H9 (cell line): ENCODE measurements at regions not wholly inside any gene's neighbourhood (a gene's known extent, or its start where the extent isn't known, plus 50 kb on each side); places are given as distances from the start of the nearest gene placed in this dataset.

Experiments
- DNase-seq: peaks from one replicate; pipeline ENCODE4 v3.0.0-alpha.2; 2017
- H2AFZ ChIP-seq: one replicate; pipeline ENCODE4 v1.6.1; 2013; ENCODE audit warnings: mild to moderate bottlenecking, low read length, control low read depth, moderate library complexity
- H2AK5ac ChIP-seq: 2 replicates; pipeline ENCODE4 v1.6.1; 2013; ENCODE audit warnings: low read length, control low read depth, mixed read lengths; ENCODE audit not compliant: insufficient read length
- H2BK120ac ChIP-seq: one replicate; pipeline ENCODE4 v1.6.1; 2013; ENCODE audit warnings: low read depth, mild to moderate bottlenecking, low read length, control low read depth, inconsistent platforms; ENCODE audit not compliant: poor library complexity, severe bottlenecking
- H2BK12ac ChIP-seq: 2 replicates; pipeline ENCODE4 v1.6.1; 2013; ENCODE audit warnings: low read length, control low read depth, mixed read lengths, low read depth; ENCODE audit not compliant: insufficient read length
- H2BK15ac ChIP-seq: 2 replicates; pipeline ENCODE4 v1.6.1; 2013; ENCODE audit warnings: low read depth, low read length, control low read depth
- H2BK20ac ChIP-seq: one replicate; pipeline ENCODE4 v1.6.1; 2013; ENCODE audit warnings: low read depth, mild to moderate bottlenecking, low read length, control low read depth, inconsistent platforms; ENCODE audit not compliant: poor library complexity, severe bottlenecking
- H2BK5ac ChIP-seq: 2 replicates; pipeline ENCODE4 v1.6.1; 2013; ENCODE audit warnings: low read length, control low read depth, mixed read lengths; ENCODE audit not compliant: insufficient read length
- H3K14ac ChIP-seq: 2 replicates; pipeline ENCODE4 v1.6.1; 2013; ENCODE audit warnings: low read length, control low read depth; ENCODE audit not compliant: insufficient read depth
- H3K18ac ChIP-seq: 2 replicates; pipeline ENCODE4 v1.6.1; 2013; ENCODE audit warnings: low read depth, mild to moderate bottlenecking, mixed read lengths, low read length, control low read depth; ENCODE audit not compliant: insufficient read length
- H3K23ac ChIP-seq: 2 replicates; pipeline ENCODE4 v1.6.1; 2013; ENCODE audit warnings: low read length, control low read depth, mixed read lengths, low read depth; ENCODE audit not compliant: insufficient read length
- H3K23me2 ChIP-seq: 2 replicates; pipeline ENCODE4 v1.6.1; 2013; ENCODE audit warnings: low read depth, mild to moderate bottlenecking, mixed read lengths, low read length, control low read depth; ENCODE audit not compliant: insufficient read length, poor library complexity, severe bottlenecking
- H3K27ac ChIP-seq: 2 replicates; pipeline ENCODE4 v1.5.1; 2013; ENCODE audit warnings: low read length, control low read depth, mixed read lengths, low read depth; ENCODE audit not compliant: insufficient read length
- H3K27me3 ChIP-seq: 2 replicates; pipeline ENCODE4 v1.6.1; 2013; ENCODE audit warnings: low read length, control low read depth, inconsistent platforms; ENCODE audit not compliant: insufficient read depth
- H3K4ac ChIP-seq: 2 replicates; pipeline ENCODE4 v1.6.1; 2013; ENCODE audit warnings: low read depth, mild to moderate bottlenecking, control low read depth, inconsistent platforms, low read length, moderate library complexity
- H3K4me1 ChIP-seq: 2 replicates; pipeline ENCODE4 v1.6.1; 2013; ENCODE audit warnings: low read length, control low read depth, inconsistent platforms; ENCODE audit not compliant: insufficient read depth
- H3K4me2 ChIP-seq: 2 replicates; pipeline ENCODE4 v1.6.1; 2013; ENCODE audit warnings: low read length, control low read depth, mixed read lengths; ENCODE audit not compliant: insufficient read length, insufficient read depth
- H3K56ac ChIP-seq: 2 replicates; pipeline ENCODE4 v1.6.1; 2013; ENCODE audit warnings: low read depth, mild to moderate bottlenecking, mixed read lengths, low read length, control low read depth; ENCODE audit not compliant: insufficient read length
- H3K79me1 ChIP-seq: 2 replicates; pipeline ENCODE4 v1.6.1; 2013; ENCODE audit warnings: low read depth, mild to moderate bottlenecking, moderate library complexity, low read length, control low read depth, inconsistent platforms; ENCODE audit not compliant: insufficient read depth, poor library complexity, severe bottlenecking
- H3K79me2 ChIP-seq: 2 replicates; pipeline ENCODE4 v1.6.1; 2013; ENCODE audit warnings: low read length, control low read depth, inconsistent platforms; ENCODE audit not compliant: insufficient read depth
- H3K9ac ChIP-seq: 2 replicates; pipeline ENCODE4 v1.6.1; 2013; ENCODE audit warnings: low read length, control low read depth, mixed read lengths; ENCODE audit not compliant: insufficient read length; ENCODE audit errors: extremely low read depth
- H3K9me3 ChIP-seq: one replicate; pipeline ENCODE4 v1.6.1; 2013; ENCODE audit warnings: low read depth, low read length, inconsistent platforms; ENCODE audit not compliant: control insufficient read depth
- H3T11ph ChIP-seq: one replicate; pipeline ENCODE4 v1.6.1; 2013; ENCODE audit warnings: mild to moderate bottlenecking, low read length, control low read depth, inconsistent platforms
- H4K20me1 ChIP-seq: one replicate; pipeline ENCODE4 v1.6.1; 2013; ENCODE audit not compliant: control insufficient read depth, insufficient read length, insufficient read depth
- H4K5ac ChIP-seq: 2 replicates; pipeline ENCODE4 v1.6.1; 2013; ENCODE audit warnings: low read depth, mild to moderate bottlenecking, mixed read lengths, low read length, control low read depth; ENCODE audit not compliant: insufficient read length
- H4K8ac ChIP-seq: replicated peaks from 2 replicates; pipeline ENCODE4 v1.6.1; 2013; ENCODE audit warnings: low read length, control low read depth, mixed read lengths, low read depth; ENCODE audit not compliant: insufficient read length
- H4K91ac ChIP-seq: 2 replicates; pipeline ENCODE4 v1.6.1; 2013; ENCODE audit warnings: low read depth, mild to moderate bottlenecking, moderate library complexity, mixed read lengths, low read length, control low read depth; ENCODE audit not compliant: insufficient read length
- H3K27ac Mint-ChIP-seq, 3 experiments: 2 replicates in 2 of 3; 3 replicates in 1 of 3; pipeline ENCODE4 v1.8.0; 2020 to 2021; ENCODE audit warnings: mixed read lengths in 3 of 3, mild to moderate bottlenecking in 1 of 3, moderate library complexity in 1 of 3
- H3K27me3 Mint-ChIP-seq: 2 replicates; pipeline ENCODE4 v1.8.0; 2021; ENCODE audit warnings: low read depth, mild to moderate bottlenecking, moderate library complexity, mixed read lengths
- H3K36me3 Mint-ChIP-seq, 3 experiments: 2 replicates in 2 of 3; 3 replicates in 1 of 3; pipeline ENCODE4 v1.8.0; 2020 to 2021; ENCODE audit warnings: low read depth in 3 of 3, mixed read lengths in 3 of 3; ENCODE audit not compliant: insufficient read depth in 1 of 3
- H3K4me1 Mint-ChIP-seq, 2 experiments: 2 replicates each; pipeline ENCODE4 v1.8.0; 2020; ENCODE audit warnings: mixed read lengths in 2 of 2
- H3K4me3 Mint-ChIP-seq, 2 experiments: 2 replicates in 1 of 2; 3 replicates in 1 of 2; pipeline ENCODE4 v1.8.0; 2020 to 2021; ENCODE audit warnings: mild to moderate bottlenecking in 2 of 2, mixed read lengths in 2 of 2, moderate library complexity in 1 of 2
- H3K9me3 Mint-ChIP-seq, 2 experiments: 2 replicates in 1 of 2; 3 replicates in 1 of 2; pipeline ENCODE4 v1.8.0; 2020; ENCODE audit warnings: mild to moderate bottlenecking in 2 of 2, mixed read lengths in 2 of 2, moderate library complexity in 1 of 2
- CTCF ChIP-seq: fragments of 200-600 bp; sonication (generic); conservative IDR thresholded peaks from 3 replicates; pipeline ENCODE4 v1.8.0; 2021; ENCODE audit warnings: antibody characterized with exemption, mild to moderate bottlenecking
- WGBS: extraction: QIAGEN DNeasy Blood & Tissue Kit; methylation state at CpG from one replicate; pipeline ENCODE4 v1.1.7; 2013; ENCODE audit warnings: missing lambda C conversion rate, low lambda C conversion rate, mixed read lengths; ENCODE audit not compliant: insufficient read length; ENCODE audit errors: extremely low coverage; 5-methylcytosine and 5-hydroxymethylcytosine counted together

GRCh38 chr12:24708043-24708442, 240.9 kb downstream of the BCAT1 start:
- no peaks in the 10 kb centered on the region for H3K9me3 Mint-ChIP-seq
- no peaks in the 10 kb centered on the region for H3K9me3 ChIP-seq

More at GRCh38 chr12:24708043-24708442, 240.9 kb downstream of the BCAT1 start:
- Histone ChIP-seq H2AK5ac (no peak overlapping the region), H2BK5ac (no peak overlapping the region), H4K5ac (no peak overlapping the region), H3K79me1 (no peaks in the 10 kb centered on the region), H2BK20ac (no peak overlapping the region), H3K18ac (no peak overlapping the region), H3K14ac (no peak overlapping the region), H4K8ac (no peak overlapping the region), H3K9ac (no peak overlapping the region), H3K27me3 (no peaks in the 10 kb centered on the region), H3K56ac (no peak overlapping the region), H3K4me1 (no peaks in the 10 kb centered on the region), H4K20me1 (no peaks in the 10 kb centered on the region), H2BK12ac (no peak overlapping the region), H2AFZ (no peak overlapping the region), H3K79me2 (no peaks in the 10 kb centered on the region), H3K23me2 (no peaks in the 10 kb centered on the region), H3K4me2 (no peak overlapping the region), H2BK120ac (no peak overlapping the region), H4K91ac (no peak overlapping the region), H3K27ac (no peak overlapping the region), H3T11ph (no peak overlapping the region), H3K4ac (no peak overlapping the region), H2BK15ac (no peak overlapping the region), H3K23ac (no peak overlapping the region)
- DNase-seq = no peak
- no peaks in the 10 kb centered on the region for H3K36me3 Mint-ChIP-seq
- TF ChIP-seq CTCF = no peak
- no CpG with 5 or more reads among the region's 1 CpG for WGBS
- no peak overlapping the region for H3K27ac Mint-ChIP-seq
- H3K27me3 Mint-ChIP-seq = no peaks in the 10 kb centered on the region
- no peak overlapping the region for H3K4me3 Mint-ChIP-seq
- H3K4me1 Mint-ChIP-seq = no peaks in the 10 kb centered on the region
